PC-3 (cell line): ENCODE measurements at regions not wholly inside any gene's neighbourhood (a gene's known extent, or its start where the extent isn't known, plus 50 kb on each side); places are given as distances from the start of the nearest gene placed in this dataset.

Source experiments
- EZH2 ChIP-seq: fragments of 300-600 bp; sonication (generic); IDR thresholded peaks from one replicate; pipeline ENCODE4 v1.6.1; 2017; ENCODE audit warnings: antibody characterized with exemption, mild to moderate bottlenecking, low read length; ENCODE audit not compliant: unreplicated experiment
- TF ChIP-seq, protein P1 (sequence below): fragments of 300-600 bp; sonication (generic); conservative IDR thresholded peaks from 2 replicates; pipeline ENCODE4 v1.5.1; 2017; ENCODE audit warnings: antibody characterized with exemption, low read depth, mild to moderate bottlenecking, low read length

GRCh38 chr6:164554700-164555476 is 754.5 kb downstream of the C6orf118 start:
- TF ChIP-seq, protein P1, sequence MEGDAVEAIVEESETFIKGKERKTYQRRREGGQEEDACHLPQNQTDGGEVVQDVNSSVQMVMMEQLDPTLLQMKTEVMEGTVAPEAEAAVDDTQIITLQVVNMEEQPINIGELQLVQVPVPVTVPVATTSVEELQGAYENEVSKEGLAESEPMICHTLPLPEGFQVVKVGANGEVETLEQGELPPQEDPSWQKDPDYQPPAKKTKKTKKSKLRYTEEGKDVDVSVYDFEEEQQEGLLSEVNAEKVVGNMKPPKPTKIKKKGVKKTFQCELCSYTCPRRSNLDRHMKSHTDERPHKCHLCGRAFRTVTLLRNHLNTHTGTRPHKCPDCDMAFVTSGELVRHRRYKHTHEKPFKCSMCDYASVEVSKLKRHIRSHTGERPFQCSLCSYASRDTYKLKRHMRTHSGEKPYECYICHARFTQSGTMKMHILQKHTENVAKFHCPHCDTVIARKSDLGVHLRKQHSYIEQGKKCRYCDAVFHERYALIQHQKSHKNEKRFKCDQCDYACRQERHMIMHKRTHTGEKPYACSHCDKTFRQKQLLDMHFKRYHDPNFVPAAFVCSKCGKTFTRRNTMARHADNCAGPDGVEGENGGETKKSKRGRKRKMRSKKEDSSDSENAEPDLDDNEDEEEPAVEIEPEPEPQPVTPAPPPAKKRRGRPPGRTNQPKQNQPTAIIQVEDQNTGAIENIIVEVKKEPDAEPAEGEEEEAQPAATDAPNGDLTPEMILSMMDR: no peak
- TF ChIP-seq EZH2: no peak
